Left ventricle myocardium inferior (tissue), 1 donor: ENCODE measurements at regions not wholly inside any gene's neighbourhood (a gene's known extent, or its start where the extent isn't known, plus 50 kb on each side); places are given as distances from the start of the nearest gene placed in this dataset.
A peak's percentile ranks its signal among the peaks of the same experiment; 100 is the strongest.
"Not testable (repeated sequence)": the region's sequence is repeated elsewhere in the genome, so short reads cannot be mapped to it uniquely, and the experiment has no call there.

Experiments used
- DNase-seq: peaks from one replicate; pipeline ENCODE4 v3.0.0-alpha.2; 2020
- H3K27ac ChIP-seq: fragments of 200-600 bp; replicated peaks from 2 replicates; pipeline ENCODE4 v1.8.0; 2021
- H3K27me3 ChIP-seq: fragments of 200-600 bp; 2 replicates; pipeline ENCODE4 v1.8.0; 2021; ENCODE audit warnings: low read depth
- H3K36me3 ChIP-seq: fragments of 200-600 bp; 2 replicates; pipeline ENCODE4 v1.8.0; 2021
- H3K4me1 ChIP-seq: fragments of 200-600 bp; 2 replicates; pipeline ENCODE4 v1.8.0; 2021
- H3K4me3 ChIP-seq: fragments of 200-600 bp; 2 replicates; pipeline ENCODE4 v1.8.0; 2021; ENCODE audit warnings: mild to moderate bottlenecking, moderate library complexity
- H3K9me3 ChIP-seq: fragments of 200-600 bp; replicated peaks from 2 replicates; pipeline ENCODE4 v1.8.0; 2021
- CTCF ChIP-seq: fragments of 200-600 bp; IDR thresholded peaks from 2 replicates; pipeline ENCODE4 v1.8.0; 2021; ENCODE audit warnings: antibody characterized with exemption, mild to moderate bottlenecking, borderline replicate concordance
- intact Hi-C: fragments of 100-400 bp; cut with micrococcal nuclease; formaldehyde crosslinking; loops from one replicate; pipeline ENCODE4 v1.11.0; 2022
- donor health status: DM: no; HTN: yes; CAD: no; lungs with severe emphysema.

DNA sequence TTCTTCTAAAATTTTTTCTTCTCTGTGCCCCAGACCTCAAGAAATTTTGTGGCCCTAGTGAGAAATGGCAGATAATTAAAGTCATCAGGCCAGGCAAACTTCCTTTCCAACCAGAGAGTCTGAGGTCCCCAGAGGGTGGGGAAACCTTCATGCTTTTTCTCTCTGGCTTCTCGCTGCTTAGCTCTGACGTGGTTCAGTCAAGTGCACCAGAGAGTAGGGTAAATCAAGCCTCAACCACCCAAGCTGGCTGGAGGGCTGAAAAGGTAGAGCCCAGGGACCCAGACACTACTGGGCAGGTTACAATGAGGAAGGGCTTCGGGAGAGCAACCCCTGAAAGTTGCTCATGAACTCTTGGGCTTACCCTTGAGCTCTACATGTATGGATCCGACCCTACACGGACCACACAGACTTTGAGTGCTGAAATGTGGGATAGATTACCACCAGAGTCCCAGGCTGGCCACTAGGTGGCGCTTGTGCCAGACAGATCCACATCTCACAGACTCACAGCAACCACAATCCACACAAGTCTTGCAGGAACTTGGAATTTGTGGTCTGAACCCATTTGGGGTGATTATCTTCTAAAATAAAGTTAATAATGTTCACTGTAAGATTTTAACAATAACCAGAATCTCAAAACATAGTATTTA lies 323.5 kb downstream of the KLF13 start:
- H3K4me1 ChIP-seq, H3K9me3 ChIP-seq, H3K27ac ChIP-seq, H3K27me3 ChIP-seq, intact Hi-C loops, H3K4me3 ChIP-seq, H3K36me3 ChIP-seq: not testable (repeated sequence)
- peak; percentile 70 for DNase-seq
- TF ChIP-seq CTCF: peak; percentile 52

GRCh38 chr15:31656915-31657314 lies 330.3 kb downstream of the KLF13 start:
- H3K4me3 ChIP-seq, DNase-seq, H3K27ac ChIP-seq, intact Hi-C loops, H3K9me3 ChIP-seq, H3K36me3 ChIP-seq, H3K4me1 ChIP-seq, H3K27me3 ChIP-seq: not testable (repeated sequence)

DNA sequence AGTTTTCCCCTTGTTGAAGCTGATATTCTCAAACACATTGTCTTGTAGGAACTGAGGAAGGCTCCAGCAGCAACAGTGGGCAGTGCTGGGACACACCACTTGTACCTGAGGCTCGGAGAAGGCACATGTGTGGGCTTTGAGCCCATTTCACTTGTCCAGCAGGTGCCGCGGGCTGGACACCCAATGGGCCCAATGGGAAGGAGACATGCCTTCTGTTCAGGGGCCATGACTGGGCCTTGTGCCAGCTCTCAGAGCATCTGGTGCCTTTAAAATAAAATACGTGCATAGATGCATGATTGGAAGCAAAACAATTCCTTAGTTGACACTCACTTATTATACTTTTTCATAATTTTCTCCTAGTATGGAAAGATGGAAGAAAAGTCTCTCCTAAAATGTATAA lies 334.2 kb downstream of the KLF13 start:
- no peak for TF ChIP-seq CTCF

DNA sequence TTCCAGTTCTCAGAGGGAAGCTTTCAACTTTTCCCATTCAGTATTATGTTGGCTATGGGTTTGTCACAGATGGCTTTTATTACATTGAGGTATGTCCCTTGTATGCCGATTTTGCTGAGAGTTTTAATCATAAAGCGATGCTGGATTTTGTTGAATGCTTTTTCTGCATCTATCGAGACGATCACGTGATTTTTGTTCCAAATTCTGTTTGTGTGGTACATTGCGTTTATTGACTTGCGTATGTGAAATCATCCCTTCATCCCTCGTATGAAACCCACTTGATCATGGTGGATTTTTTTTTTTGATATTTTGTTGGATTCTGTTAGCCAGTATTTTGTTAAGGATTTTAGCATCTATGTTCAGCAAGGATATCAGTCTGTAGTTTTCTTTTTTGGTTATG lies 339.1 kb downstream of the KLF13 start:
- H3K4me1 ChIP-seq: not testable (repeated sequence)

More for the DNA sequence above, 334.2 kb downstream of the KLF13 start:
- Histone ChIP-seq H3K9me3 (peaks cover 3% of the 10 kb centered on the region), H3K27me3 (no peaks in the 10 kb centered on the region), H3K36me3 (no peaks in the 10 kb centered on the region), H3K27ac (no peak overlapping the region), H3K4me3 (no peak overlapping the region), H3K4me1 (no peaks in the 10 kb centered on the region)
- no peak for DNase-seq
- intact Hi-C loops: no loop called here

GRCh38 chr15:31669158-31669908 lies 342.7 kb downstream of the KLF13 start:
- H3K4me1 ChIP-seq, DNase-seq, H3K9me3 ChIP-seq, H3K27me3 ChIP-seq, H3K27ac ChIP-seq, H3K4me3 ChIP-seq, intact Hi-C loops, H3K36me3 ChIP-seq: not testable (repeated sequence)

More for the DNA sequence above, 339.1 kb downstream of the KLF13 start:
- intact Hi-C loops, H3K27ac ChIP-seq, H3K36me3 ChIP-seq, H3K27me3 ChIP-seq, H3K9me3 ChIP-seq, DNase-seq, H3K4me3 ChIP-seq: not testable (repeated sequence)

DNA sequence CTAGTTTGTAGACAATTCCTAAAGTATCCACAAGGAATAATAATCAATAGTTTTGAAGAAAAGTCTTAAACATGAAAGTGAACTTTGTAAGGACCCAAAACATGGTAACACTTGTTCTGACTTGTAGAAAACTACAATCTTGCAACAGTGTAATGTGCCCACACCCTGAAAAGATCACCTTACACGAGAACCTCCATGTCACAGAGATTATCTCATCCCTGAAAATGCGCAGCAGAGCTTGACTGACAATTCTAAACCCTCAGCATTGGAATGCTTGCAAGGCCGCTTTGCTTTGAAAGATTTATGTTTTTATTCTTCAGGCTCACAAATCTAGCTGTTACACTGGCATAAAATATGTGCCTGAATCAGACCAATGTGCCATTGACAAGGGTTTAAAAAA lies 346.6 kb downstream of the KLF13 start:
- DNase-seq, H3K4me1 ChIP-seq, H3K9me3 ChIP-seq, H3K4me3 ChIP-seq, H3K36me3 ChIP-seq, H3K27me3 ChIP-seq, intact Hi-C loops, H3K27ac ChIP-seq: not testable (repeated sequence)

GRCh38 chr15:31681529-31682259 lies 348.6 kb upstream of the CHRNA7 start:
- H3K9me3 ChIP-seq, H3K4me3 ChIP-seq, H3K27me3 ChIP-seq, DNase-seq, H3K36me3 ChIP-seq, H3K27ac ChIP-seq, H3K4me1 ChIP-seq, intact Hi-C loops: not testable (repeated sequence)

DNA sequence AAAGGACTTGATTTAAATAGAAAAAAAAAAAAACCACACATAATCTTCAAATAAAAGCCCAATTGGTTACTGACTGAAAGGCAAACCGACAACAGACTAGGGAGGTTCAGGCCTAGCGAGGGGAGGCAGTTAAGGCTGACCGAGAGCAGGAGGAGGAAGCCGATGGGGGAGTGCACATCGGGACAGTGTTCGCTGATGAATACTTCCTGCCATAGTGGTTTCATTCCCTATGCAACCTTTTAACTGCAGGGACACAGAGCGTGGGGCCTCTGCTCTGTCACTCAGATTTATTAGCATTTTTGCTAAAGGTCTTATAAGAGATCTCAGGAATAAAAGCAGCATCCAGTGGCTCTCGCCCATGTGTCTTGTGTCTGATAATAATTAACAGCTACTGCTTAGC lies 343.2 kb upstream of the CHRNA7 start:
- intact Hi-C loops: not testable (repeated sequence)

DNA sequence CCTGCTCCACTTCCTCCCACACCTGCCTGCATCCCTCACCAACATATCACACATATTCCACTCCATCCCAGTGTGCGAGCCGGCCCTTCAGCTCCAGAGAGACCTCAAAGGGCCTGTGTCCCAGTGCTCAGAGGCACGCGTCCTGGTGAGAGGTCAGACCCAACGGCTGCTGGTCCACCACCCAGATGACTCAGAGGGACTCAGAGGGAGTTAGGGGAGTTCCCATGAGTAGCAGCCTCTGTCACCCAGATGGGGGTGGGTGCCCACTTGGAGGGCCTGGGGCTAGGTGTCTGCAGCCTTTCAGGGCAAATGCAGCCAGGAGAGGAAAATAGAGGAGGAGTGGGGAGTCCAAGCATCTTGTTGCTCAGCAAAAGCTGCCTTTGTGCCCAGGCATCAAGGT lies 333.8 kb upstream of the CHRNA7 start:
- H3K4me1 ChIP-seq, H3K27me3 ChIP-seq, H3K27ac ChIP-seq, intact Hi-C loops, DNase-seq, H3K4me3 ChIP-seq, H3K36me3 ChIP-seq, H3K9me3 ChIP-seq: not testable (repeated sequence)

More for the DNA sequence above, 343.2 kb upstream of the CHRNA7 start:
- not testable (repeated sequence) for DNase-seq, H3K4me3 ChIP-seq, H3K4me1 ChIP-seq, H3K9me3 ChIP-seq, H3K27ac ChIP-seq, H3K27me3 ChIP-seq, H3K36me3 ChIP-seq

GRCh38 chr15:31705076-31705678 lies 325.1 kb upstream of the CHRNA7 start:
- intact Hi-C loops, H3K9me3 ChIP-seq, DNase-seq, H3K36me3 ChIP-seq, H3K4me1 ChIP-seq, H3K27ac ChIP-seq, H3K27me3 ChIP-seq, H3K4me3 ChIP-seq: not testable (repeated sequence)

DNA sequence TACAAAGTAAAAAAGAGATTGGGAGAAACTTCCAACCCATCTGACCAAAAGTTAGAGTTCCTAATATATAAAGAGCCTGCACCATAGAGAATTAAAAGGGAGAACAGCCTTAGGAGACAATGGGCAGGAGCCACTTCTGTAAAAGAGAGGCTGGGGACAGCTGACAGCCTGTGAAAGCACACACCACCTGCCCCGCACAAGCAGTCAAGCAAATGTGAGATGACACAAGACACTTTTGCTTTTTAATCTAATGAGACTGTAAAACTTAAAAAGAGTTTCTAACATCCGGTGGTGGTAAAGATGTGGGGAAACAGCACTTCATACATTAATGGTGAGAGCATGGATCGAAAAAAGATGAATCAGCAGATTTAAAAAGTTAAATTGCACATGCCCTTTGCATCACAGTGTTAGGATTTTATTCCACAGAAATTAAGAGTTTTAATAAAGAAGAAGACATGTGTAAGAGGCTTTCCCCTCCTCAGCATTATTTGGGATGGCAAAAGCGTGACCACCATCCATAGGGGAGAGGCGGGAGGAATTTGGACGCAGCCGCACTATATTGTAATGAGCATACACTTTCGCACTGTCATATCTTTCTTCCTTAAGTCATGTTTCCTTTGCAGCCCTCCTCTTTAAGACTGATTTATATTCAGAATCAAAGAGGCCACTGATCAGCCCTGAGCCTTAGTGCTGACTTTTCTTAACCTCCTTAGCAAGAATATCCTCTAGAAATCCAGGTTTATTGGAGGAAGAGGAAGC lies 322.2 kb upstream of the CHRNA7 start:
- intact Hi-C loops, H3K27ac ChIP-seq, DNase-seq, H3K36me3 ChIP-seq, H3K27me3 ChIP-seq, H3K4me3 ChIP-seq, H3K4me1 ChIP-seq, H3K9me3 ChIP-seq: not testable (repeated sequence)
